ENCODE measurements at regions not wholly inside any gene's neighbourhood (a gene's known extent, or its start where the extent isn't known, plus 50 kb on each side); places are given as distances from the start of the nearest gene placed in this dataset.

GRCh38 chr10:83425306-83425705 lies 714.0 kb upstream of the GHITM start:
- TF ChIP-seq POLR2A (IDR thresholded peaks at IDR 0.05) (no peak), CTCF (IDR thresholded peaks at IDR 0.05) (no peak), POLR2AphosphoS5 (IDR thresholded peaks at IDR 0.05) (no peak)

Data from prostate gland (tissue), 2 donors.